ENCODE measurements at regions not wholly inside any gene's neighbourhood (a gene's known extent, or its start where the extent isn't known, plus 50 kb on each side); places are given as distances from the start of the nearest gene placed in this dataset.

- Histone ChIP-seq H3K27me3 (replicated peaks in 1 of 2; ENCODE audit: control insufficient read depth in 2 of 2, insufficient read depth in 2 of 2, low read length in 1 of 2) (no peaks in the 10 kb centered on the region), H3K79me2 (ENCODE audit: control insufficient read depth, insufficient read depth, low read length) (no peaks in the 10 kb centered on the region), H3K4me2 (ENCODE audit: control insufficient read depth, insufficient read depth) (no peak overlapping the region), H3K4me3 (no peak overlapping the region), H2AFZ (ENCODE audit: control insufficient read depth, low read depth, low read length) (no peak overlapping the region), H3K36me3 (ENCODE audit: control insufficient read depth in 2 of 2, insufficient read depth in 2 of 2, low read length in 1 of 2) (no peaks in the 10 kb centered on the region), H4K20me1 (ENCODE audit: control insufficient read depth, insufficient read depth) (no peaks in the 10 kb centered on the region), H3K27ac (ENCODE audit: control insufficient read depth, insufficient read depth) (no peak overlapping the region), H3K4me1 (ENCODE audit: control insufficient read depth, insufficient read depth, low read length) (no peaks in the 10 kb centered on the region), H3K9me3 (replicated peaks; ENCODE audit: control insufficient read depth, insufficient read depth, low read length) (no peaks in the 10 kb centered on the region), H3K9ac (ENCODE audit: control insufficient read depth, insufficient read depth, low read length) (no peak overlapping the region)
- RAD21 ChIA-PET (ENCODE audit: unreplicated experiment): no interaction called here
- WGBS (ENCODE audit: insufficient coverage, insufficient replicate concordance, low lambda C conversion rate, missing lambda C conversion rate): 32% methylated on average over 8 of the region's 8 CpGs
- CTCF ChIA-PET: no interaction called here
- DNase-seq (ENCODE audit: low read depth, low spot score): no peak
- intact Hi-C loops (cut with micrococcal nuclease; ENCODE audit: unreplicated experiment): no loop called here
- no TSS peak for BruUV-seq (replicated peaks)
- no peak for ATAC-seq
- SMC1A ChIA-PET (ENCODE audit: uncharacterized antibody, unreplicated experiment): no interaction called here
- in situ Hi-C loops (cut with MboI): no loop called here
- POLR2A ChIA-PET: no interaction called here
- no peak for TF ChIP-seq YBX1 (IDR thresholded peaks at IDR 0.05)
- FAIRE-seq: no peak
Measured at GRCh38 chr5:167790462-167791260, 500.8 kb upstream of the WWC1 start.

GRCh38 chr5:167792514-167792913 is 498.9 kb upstream of the WWC1 start:
- 20% methylated on average over 7 of the region's 7 CpGs for WGBS (ENCODE audit: insufficient coverage, insufficient replicate concordance, low lambda C conversion rate, missing lambda C conversion rate)
- Histone ChIP-seq H3K36me3 (ENCODE audit: control insufficient read depth in 2 of 2, insufficient read depth in 2 of 2, low read length in 1 of 2) (no peaks in the 10 kb centered on the region), H4K20me1 (ENCODE audit: control insufficient read depth, insufficient read depth) (no peaks in the 10 kb centered on the region), H2AFZ (ENCODE audit: control insufficient read depth, low read depth, low read length) (no peak overlapping the region), H3K27ac (ENCODE audit: control insufficient read depth, insufficient read depth) (no peak overlapping the region), H3K4me3 (no peak overlapping the region), H3K4me1 (ENCODE audit: control insufficient read depth, insufficient read depth, low read length) (no peaks in the 10 kb centered on the region), H3K9ac (ENCODE audit: control insufficient read depth, insufficient read depth, low read length) (no peak overlapping the region), H3K4me2 (ENCODE audit: control insufficient read depth, insufficient read depth) (no peak overlapping the region), H3K9me3 (replicated peaks; ENCODE audit: control insufficient read depth, insufficient read depth, low read length) (no peaks in the 10 kb centered on the region), H3K27me3 (replicated peaks in 1 of 2; ENCODE audit: control insufficient read depth in 2 of 2, insufficient read depth in 2 of 2, low read length in 1 of 2) (no peaks in the 10 kb centered on the region; a peak in 1 of 4 replicates), H3K79me2 (ENCODE audit: control insufficient read depth, insufficient read depth, low read length) (no peaks in the 10 kb centered on the region)
- DNase-seq (ENCODE audit: low read depth, low spot score): no peak
- in situ Hi-C loops (cut with MboI) (no loop called here), intact Hi-C loops (cut with micrococcal nuclease; ENCODE audit: unreplicated experiment) (no loop called here)
- ATAC-seq: no peak
- RAD21 ChIA-PET (ENCODE audit: unreplicated experiment): no interaction called here
- POLR2A ChIA-PET: no interaction called here
- no TSS peak for BruUV-seq (replicated peaks)
- TF ChIP-seq RCOR1 (conservative IDR thresholded peaks at IDR 0.05; ENCODE audit: low read depth, low read length): no peak
- TF ChIP-seq CHD2 (IDR thresholded peaks at IDR 0.05; ENCODE audit: borderline replicate concordance, low read depth, low read length): no peak
- no peak for FAIRE-seq
- SMC1A ChIA-PET (ENCODE audit: uncharacterized antibody, unreplicated experiment): interaction anchor here (0.6 to 0.7 kb wide), 3 partner anchors 10 to 142 kb away, joined by 3 read pairs; no protein-coding TSS in a partner anchor
- CTCF ChIA-PET: interaction anchor here (0.6 to 0.9 kb wide), 2 partner anchors 49 to 451 kb away, joined by 3 to 4 read pairs; no protein-coding TSS in a partner anchor

Data from GM12878 (cell line).